CD1c-positive myeloid dendritic cell (primary cell): ENCODE measurements at regions not wholly inside any gene's neighbourhood (a gene's known extent, or its start where the extent isn't known, plus 50 kb on each side); places are given as distances from the start of the nearest gene placed in this dataset.

Experiments
- DNase-seq: peaks from one replicate; pipeline ENCODE4 v3.0.0-alpha.2; 2016; ENCODE audit errors: extremely low spot score

GRCh38 chr12:126193190-126193589 is 1128.0 kb downstream of the AACS start:
- DNase-seq = no peak

- no peak for DNase-seq
These were observed 1131.0 kb downstream of the AACS start for GRCh38 chr12:126196263-126196662.

GRCh38 chr12:126198516-126198915 is 1133.3 kb downstream of the AACS start:
- no peak for DNase-seq

GRCh38 chr12:126198966-126199692 is 1133.9 kb downstream of the AACS start:
- no peak for DNase-seq

GRCh38 chr12:126201981-126202537 is 1136.8 kb downstream of the AACS start:
- DNase-seq = no peak

GRCh38 chr12:126204326-126204725 is 1139.1 kb downstream of the AACS start:
- DNase-seq = no peak

GRCh38 chr12:126210026-126210425 is 1144.8 kb downstream of the AACS start:
- no peak for DNase-seq

- DNase-seq = no peak
These were observed 1145.2 kb downstream of the AACS start for GRCh38 chr12:126210448-126210847.

- DNase-seq = no peak
These were observed 1147.6 kb downstream of the AACS start for GRCh38 chr12:126212824-126213223.

GRCh38 chr12:126218697-126219096 is 1153.5 kb downstream of the AACS start:
- DNase-seq = no peak

GRCh38 chr12:126219139-126219538 is 1153.9 kb downstream of the AACS start:
- no peak for DNase-seq

GRCh38 chr12:126219654-126220279 is 1154.5 kb downstream of the AACS start:
- no peak for DNase-seq

- no peak for DNase-seq
These were observed 1158.8 kb downstream of the AACS start for GRCh38 chr12:126224032-126224431.

GRCh38 chr12:126228936-126229335 is 1163.7 kb downstream of the AACS start:
- no peak for DNase-seq

GRCh38 chr12:126232711-126233110 is 1167.5 kb downstream of the AACS start:
- no peak for DNase-seq

GRCh38 chr12:126233625-126234024 is 1168.4 kb downstream of the AACS start:
- DNase-seq = no peak

- no peak for DNase-seq
These were observed 1178.7 kb downstream of the AACS start for GRCh38 chr12:126243814-126244440.

- no peak for DNase-seq
These were observed 1182.7 kb downstream of the AACS start for GRCh38 chr12:126247936-126248335.

GRCh38 chr12:126248871-126249403 is 1183.7 kb downstream of the AACS start:
- no peak for DNase-seq

- DNase-seq = no peak
These were observed 1193.0 kb downstream of the AACS start for GRCh38 chr12:126258190-126258589.

- DNase-seq = no peak
These were observed 1197.6 kb downstream of the AACS start for GRCh38 chr12:126262829-126263228.

- DNase-seq = no peak
These were observed 1203.0 kb downstream of the AACS start for GRCh38 chr12:126268222-126268621.

GRCh38 chr12:126271159-126271558 is 1205.9 kb downstream of the AACS start:
- no peak for DNase-seq
